NCI-H1092 (cell line): ENCODE measurements at regions not wholly inside any gene's neighbourhood (a gene's known extent, or its start where the extent isn't known, plus 50 kb on each side); places are given as distances from the start of the nearest gene placed in this dataset.
"Not testable (repeated sequence)": the region's sequence is repeated elsewhere in the genome, so short reads cannot be mapped to it uniquely, and the experiment has no call there.

Experiments
- DNase-seq: peaks from one replicate; lab custom pipeline; 2025; lab: John Stamatoyannopoulos, UW

DNA sequence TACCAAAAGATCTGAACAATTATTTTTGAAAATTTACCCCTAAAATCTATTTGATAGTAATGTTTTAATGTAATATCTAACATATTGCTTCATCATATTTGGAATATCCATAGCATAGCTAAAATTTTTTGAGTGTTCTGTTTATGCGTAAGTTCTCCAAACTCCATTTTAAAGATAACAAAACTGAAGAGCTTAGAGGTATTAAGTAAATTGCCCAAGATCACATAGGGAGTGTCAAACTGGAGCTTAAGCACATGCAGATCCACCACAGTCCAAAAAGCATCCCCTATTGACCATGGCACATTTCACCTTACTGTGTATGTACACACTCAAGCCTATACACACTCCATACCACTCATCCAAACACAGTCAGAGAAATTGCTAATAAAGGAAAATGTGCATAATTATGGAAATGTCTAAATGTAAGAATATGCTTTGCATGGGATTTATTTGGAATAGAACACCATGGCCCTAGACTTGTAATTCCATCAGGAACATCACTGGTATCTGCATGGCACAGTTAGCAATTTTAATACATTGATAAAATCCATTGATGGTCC, 85.2 kb upstream of the TGFBR2 start:
- no peak for DNase-seq

GRCh38 chr3:30522476-30522875, 83.9 kb upstream of the TGFBR2 start:
- DNase-seq: no peak

DNA sequence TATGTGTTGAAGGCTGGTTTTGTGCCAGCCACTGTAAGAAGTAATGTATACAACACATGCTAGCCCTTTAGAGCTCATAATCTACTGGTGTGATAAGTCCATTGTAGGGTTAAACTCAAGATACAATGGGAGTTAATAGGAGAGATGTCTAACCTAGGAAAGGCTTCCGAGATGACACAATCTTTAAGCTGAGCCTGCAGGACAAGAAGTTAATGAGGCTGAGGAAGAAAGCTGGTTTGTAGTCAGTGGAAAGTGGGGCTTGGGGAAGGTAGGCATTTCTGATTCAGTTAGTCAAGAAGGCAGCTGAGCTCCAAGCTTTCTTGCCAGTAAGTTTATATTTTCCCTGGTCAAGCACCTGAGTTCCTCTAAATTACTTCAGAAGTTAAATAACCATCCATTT, 83.0 kb upstream of the TGFBR2 start:
- no peak for DNase-seq

DNA sequence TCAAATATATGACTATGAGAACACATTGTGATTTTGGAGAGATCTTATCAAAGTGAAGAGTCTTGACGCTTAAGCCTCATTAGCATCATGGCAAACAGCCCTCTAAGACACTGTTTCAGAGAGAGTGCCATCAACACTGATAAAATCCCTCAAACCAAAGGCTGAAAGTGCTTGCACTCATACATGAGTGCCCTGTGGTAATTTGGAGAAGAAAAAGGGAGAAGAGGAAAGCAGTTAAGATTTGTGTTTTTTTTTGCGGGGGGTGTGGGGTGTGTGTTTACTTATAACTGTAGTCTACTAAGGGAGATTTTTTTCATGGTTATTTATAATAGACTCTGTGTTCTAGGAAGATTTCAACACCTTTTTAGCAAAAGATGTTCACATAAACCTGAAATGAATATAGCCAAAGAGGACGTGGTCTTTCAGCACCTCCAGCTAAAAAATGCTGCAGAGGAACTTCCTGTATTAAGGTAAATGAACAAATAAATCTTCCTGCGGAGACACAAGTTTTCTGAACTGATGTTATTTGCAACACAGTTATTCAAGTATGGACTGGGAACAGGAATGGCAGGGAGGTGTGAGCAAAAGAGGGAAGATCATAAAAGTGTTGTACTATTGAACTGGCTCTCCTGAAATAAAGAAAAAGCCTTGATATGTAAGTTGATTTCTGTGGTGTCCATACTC, 81.9 kb upstream of the TGFBR2 start:
- DNase-seq: no peak

GRCh38 chr3:30526031-30526430, 80.4 kb upstream of the TGFBR2 start:
- no peak for DNase-seq

DNA sequence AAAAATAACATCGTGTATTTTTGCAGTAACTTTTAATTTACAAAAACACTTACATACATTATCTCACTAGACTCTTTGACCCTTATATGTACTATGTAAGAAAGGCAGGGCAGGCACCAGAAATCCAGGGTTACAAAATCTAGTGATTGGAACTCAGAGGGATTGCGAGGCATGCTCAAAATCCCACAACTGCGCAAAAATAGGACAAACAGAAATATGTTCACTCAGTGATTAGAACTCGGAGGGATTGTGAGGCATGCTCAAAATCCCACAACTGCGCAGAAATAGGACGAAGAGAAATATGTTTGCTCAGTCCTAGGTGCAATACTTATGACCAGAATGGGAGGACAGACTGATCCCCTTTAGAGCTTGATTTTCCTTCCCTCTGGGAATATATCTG, 79.2 kb upstream of the TGFBR2 start:
- no peak for DNase-seq

DNA sequence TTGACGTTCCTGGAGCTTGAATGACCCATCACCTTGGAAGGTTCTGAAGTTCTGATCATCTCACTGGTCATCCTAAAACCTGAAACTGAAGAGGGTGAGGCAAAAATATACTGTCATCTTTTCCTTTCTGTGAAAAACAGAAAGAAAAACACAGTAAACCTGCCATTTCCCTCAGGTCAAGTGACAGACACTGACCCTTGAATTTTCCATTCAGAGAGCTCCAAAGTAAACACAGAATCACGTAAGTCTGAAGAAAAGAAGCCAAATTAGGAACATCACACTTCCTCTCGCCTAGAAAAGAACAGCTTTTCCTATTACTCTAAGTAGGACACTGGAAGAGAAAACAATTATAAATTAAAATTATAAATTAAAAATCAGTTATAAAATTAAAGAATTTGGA, 78.7 kb upstream of the TGFBR2 start:
- no peak for DNase-seq

DNA sequence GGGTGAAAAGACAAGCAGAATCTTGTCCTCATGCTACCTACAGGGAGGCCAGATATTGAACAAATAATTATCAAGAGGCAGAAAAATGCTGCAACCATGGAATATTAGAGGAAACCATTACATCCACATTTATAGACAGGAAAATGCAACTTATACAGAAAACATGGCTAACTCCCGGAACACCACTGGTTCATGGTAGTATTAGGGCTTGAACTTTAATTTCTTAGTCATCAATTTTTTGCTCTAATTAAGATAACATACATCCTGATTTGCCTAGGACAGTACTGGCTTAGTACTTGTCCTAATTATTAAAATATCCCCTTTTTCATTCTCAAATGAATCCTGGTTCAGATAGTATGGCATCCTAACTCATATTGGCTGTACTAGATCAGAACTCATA, 76.3 kb upstream of the TGFBR2 start:
- no peak for DNase-seq

- no peak for DNase-seq
Observed at GRCh38 chr3:30531017-30531570, 75.3 kb upstream of the TGFBR2 start.

DNA sequence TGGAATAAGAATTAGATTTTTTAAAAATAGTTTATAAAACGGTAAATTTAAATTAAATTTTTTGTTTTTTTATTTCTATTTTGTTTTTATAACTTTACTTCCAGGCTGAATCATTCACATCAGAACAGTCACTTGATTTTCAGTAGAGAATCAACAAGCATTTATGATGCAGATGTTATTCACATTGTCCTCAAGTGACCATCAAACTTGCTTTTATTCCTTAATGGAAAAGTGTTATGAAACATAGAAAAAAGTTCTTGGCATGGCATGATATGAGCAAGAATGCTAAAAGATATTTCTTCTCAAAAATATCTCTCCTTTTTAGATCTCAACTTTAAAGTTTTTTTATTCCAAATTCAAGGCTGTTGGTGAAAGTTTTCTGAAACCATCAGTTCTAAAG, 70.9 kb upstream of the TGFBR2 start:
- no peak for DNase-seq

GRCh38 chr3:30538791-30539190, 67.6 kb upstream of the TGFBR2 start:
- DNase-seq: no peak

DNA sequence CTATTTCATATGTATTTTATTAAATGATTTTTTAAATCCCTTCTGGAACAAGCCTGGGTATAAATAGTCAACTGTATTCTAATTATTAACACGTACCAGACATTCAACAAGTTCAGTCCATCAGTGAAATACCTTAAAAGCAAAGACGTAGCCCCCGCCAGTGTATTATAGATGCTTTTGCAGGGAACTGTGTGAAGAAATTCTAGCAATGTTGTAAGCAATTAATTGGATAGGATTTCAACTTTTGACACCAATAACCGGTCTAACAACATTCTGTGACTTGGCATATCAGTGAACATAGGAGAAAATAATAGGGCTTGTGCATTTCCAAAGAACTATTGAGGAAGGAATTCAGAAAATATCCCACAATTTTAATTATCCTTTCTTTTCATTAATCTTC, 67.2 kb upstream of the TGFBR2 start:
- DNase-seq: no peak

GRCh38 chr3:30539772-30540171, 66.6 kb upstream of the TGFBR2 start:
- DNase-seq: no peak

GRCh38 chr3:30541156-30541555, 65.2 kb upstream of the TGFBR2 start:
- not testable (repeated sequence) for DNase-seq

- no peak for DNase-seq
Observed at GRCh38 chr3:30542897-30543296, 63.5 kb upstream of the TGFBR2 start.

DNA sequence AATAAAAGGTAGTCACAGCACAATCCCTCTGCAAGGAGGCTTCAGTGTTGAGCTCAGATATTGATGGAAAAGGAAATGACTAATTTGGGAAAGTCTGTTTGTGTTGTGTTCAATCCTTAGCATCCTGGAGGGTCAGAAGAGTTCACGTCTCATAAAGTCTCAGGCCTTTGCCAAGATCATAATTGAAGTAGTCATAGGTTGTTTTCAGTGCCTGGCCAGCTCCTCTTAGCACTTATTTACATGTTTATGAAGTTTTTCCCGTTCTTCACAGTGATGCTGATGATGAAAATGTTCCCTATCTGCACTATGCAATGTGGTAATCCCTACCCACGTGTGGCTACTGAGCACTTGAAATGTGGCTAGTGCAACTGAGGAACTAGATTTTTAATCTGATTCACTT, 61.6 kb upstream of the TGFBR2 start:
- DNase-seq: no peak

DNA sequence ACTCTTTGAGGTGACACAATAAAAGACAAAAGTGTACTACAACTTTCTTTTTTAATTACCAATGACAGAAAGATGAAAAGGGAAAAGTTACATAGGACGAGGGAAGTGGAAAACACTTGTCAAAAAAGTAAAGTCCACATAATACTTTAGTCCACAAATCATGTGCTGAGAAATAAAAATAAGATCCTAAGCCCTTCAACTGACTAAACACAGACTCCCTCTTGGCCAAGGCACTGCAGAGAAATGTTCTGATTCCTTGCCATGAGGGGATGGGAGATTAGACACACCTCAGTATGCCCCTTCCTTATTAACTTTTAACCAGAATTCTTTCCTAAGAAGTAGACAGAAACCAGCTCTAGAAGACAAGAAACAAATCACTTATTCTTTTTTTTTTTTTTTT, 59.5 kb upstream of the TGFBR2 start:
- DNase-seq: no peak

GRCh38 chr3:30547716-30548115, 58.7 kb upstream of the TGFBR2 start:
- DNase-seq: no peak

GRCh38 chr3:30548600-30548999, 57.8 kb upstream of the TGFBR2 start:
- no peak for DNase-seq

DNA sequence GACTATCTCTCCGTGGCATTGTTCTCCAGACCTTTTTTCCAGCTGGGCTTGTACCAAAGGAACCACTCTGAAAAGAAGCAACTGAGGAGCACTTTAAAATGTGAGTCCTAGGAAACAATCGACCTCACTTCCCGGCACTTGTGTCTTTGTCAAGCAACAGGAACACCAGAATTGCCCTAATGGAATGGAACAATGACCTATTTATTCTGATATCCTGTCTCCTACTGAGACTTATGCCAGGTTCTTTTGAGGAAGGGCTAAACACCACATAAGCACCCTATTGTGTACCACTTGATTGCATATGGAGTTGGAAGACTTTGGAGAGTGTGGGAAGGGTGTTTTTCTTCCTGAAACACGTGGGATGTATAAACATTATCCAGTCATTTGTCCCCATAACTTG, 56.8 kb upstream of the TGFBR2 start:
- DNase-seq: no peak

DNA sequence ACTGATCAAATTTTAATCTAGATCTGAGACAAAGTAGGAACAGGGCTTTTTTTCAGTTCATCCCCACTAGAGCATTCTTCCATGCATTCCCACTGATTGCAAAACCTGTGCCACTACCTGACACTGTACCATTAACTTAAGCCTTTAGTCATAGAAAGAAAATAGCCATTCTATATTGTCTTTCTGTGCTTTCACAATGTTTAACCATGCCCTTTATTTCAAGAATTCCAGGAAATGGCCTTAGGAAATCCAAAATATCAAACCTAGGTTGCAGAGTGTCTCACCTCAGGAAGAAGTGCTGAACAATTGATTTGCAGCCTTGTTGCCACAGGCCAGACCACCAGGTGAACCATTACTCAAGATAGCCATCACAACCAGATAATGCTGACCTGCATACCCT, 56.2 kb upstream of the TGFBR2 start:
- DNase-seq: no peak

- no peak for DNase-seq
Observed at GRCh38 chr3:30551266-30551665, 55.1 kb upstream of the TGFBR2 start.

DNA sequence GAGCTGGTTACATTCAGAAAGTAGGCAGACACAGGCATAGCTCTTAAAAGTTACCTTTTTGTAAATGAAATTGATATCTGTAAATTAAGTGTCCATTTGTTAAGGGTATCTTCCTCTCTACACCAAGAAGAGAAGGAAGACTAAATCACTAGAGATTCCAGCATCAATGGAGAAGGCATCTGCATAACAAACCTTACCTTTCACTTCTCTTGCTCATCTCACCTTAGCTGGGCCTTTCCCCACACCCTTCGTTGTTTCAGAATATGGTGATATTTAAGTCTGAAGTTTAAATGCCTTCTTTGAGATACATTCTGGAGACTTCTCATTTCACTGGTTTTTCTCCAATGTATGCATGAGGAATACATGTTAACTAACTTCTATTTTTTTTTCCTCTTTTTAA, 54.5 kb upstream of the TGFBR2 start:
- no peak for DNase-seq
